ENCODE measurements at regions not wholly inside any gene's neighbourhood (a gene's known extent, or its start where the extent isn't known, plus 50 kb on each side); places are given as distances from the start of the nearest gene placed in this dataset.

GRCh38 chr2:67936969-67937368, 125.8 kb downstream of the C1D start:
- TF ChIP-seq, protein P1, sequence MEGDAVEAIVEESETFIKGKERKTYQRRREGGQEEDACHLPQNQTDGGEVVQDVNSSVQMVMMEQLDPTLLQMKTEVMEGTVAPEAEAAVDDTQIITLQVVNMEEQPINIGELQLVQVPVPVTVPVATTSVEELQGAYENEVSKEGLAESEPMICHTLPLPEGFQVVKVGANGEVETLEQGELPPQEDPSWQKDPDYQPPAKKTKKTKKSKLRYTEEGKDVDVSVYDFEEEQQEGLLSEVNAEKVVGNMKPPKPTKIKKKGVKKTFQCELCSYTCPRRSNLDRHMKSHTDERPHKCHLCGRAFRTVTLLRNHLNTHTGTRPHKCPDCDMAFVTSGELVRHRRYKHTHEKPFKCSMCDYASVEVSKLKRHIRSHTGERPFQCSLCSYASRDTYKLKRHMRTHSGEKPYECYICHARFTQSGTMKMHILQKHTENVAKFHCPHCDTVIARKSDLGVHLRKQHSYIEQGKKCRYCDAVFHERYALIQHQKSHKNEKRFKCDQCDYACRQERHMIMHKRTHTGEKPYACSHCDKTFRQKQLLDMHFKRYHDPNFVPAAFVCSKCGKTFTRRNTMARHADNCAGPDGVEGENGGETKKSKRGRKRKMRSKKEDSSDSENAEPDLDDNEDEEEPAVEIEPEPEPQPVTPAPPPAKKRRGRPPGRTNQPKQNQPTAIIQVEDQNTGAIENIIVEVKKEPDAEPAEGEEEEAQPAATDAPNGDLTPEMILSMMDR (IDR thresholded peaks at IDR 0.05; ENCODE audit: control extremely low read depth, extremely low read depth): no peak
- Histone ChIP-seq H3K4me1 (ENCODE audit: control insufficient read depth in 5 of 5, insufficient read depth in 5 of 5, low read length in 5 of 5) (peaks cover 0 to 2% (median 0%) of the 10 kb centered on the region in 5 donors), H3K9me3 (ENCODE audit: control insufficient read depth in 4 of 4, insufficient read depth in 3 of 4, low read length in 3 of 4) (no peaks in the 10 kb centered on the region), H3K27me3 (ENCODE audit: control insufficient read depth in 3 of 3, insufficient read depth in 3 of 3, low read length in 2 of 3) (no peaks in the 10 kb centered on the region), H3K9ac (ENCODE audit: insufficient read depth in 1 of 2, low read length in 2 of 2) (no peak overlapping the region), H3K4me3 (no peak overlapping the region), H3K36me3 (ENCODE audit: control insufficient read depth in 4 of 4, insufficient read depth in 4 of 4, low read length in 4 of 4) (no peaks in the 10 kb centered on the region), H3K27ac (ENCODE audit: low read depth in 1 of 2, low read length in 1 of 2) (no peak overlapping the region)
- ATAC-seq (ENCODE audit: insufficient read depth, low FRiP score) (no peak), DNase-seq (no peak)
- 93 to 97% methylated on average over 3 of the region's 3 CpGs for whole genome bisulfite sequencing, 2 donors

DNA sequence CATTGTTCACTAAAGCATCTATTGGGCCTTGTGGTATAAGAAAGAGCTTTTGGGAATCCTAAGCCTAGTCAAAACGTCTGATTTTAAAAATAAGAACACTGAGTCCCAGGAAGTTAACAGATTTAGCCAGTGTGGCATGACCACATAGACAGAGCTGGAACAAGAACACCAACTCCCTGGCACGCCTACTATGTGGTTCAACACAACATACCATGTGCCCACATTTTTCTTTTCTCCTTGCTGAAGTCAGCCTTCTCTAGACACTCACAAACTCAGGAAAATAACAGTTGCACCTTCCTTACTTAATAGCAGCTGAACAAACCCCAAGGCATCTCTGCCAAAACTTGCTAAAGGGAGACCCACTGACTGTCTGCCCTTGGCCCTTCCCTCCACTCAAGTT, 124.8 kb downstream of the C1D start:
- Histone ChIP-seq H3K9me3 (ENCODE audit: control insufficient read depth in 4 of 4, insufficient read depth in 3 of 4, low read length in 3 of 4) (peaks cover 0 to 2% (median 0%) of the 10 kb centered on the region in 4 donors), H3K4me1 (ENCODE audit: control insufficient read depth in 5 of 5, insufficient read depth in 5 of 5, low read length in 5 of 5) (peaks cover 0 to 2% (median 0%) of the 10 kb centered on the region in 5 donors), H3K36me3 (ENCODE audit: control insufficient read depth in 4 of 4, insufficient read depth in 4 of 4, low read length in 4 of 4) (no peaks in the 10 kb centered on the region), H3K27me3 (ENCODE audit: control insufficient read depth in 3 of 3, insufficient read depth in 3 of 3, low read length in 2 of 3) (no peaks in the 10 kb centered on the region), H3K27ac (ENCODE audit: low read depth in 1 of 2, low read length in 1 of 2) (no peak overlapping the region), H3K9ac (ENCODE audit: insufficient read depth in 1 of 2, low read length in 2 of 2) (no peak overlapping the region), H3K4me3 (no peak overlapping the region)
- no peak for ATAC-seq (ENCODE audit: insufficient read depth, low FRiP score)
- TF ChIP-seq, protein P1 (IDR thresholded peaks at IDR 0.05; ENCODE audit: control extremely low read depth, extremely low read depth): no peak
- DNase-seq: no peak
- WGBS, 2 donors: 66 to 70% methylated on average over 2 of the region's 2 CpGs

DNA sequence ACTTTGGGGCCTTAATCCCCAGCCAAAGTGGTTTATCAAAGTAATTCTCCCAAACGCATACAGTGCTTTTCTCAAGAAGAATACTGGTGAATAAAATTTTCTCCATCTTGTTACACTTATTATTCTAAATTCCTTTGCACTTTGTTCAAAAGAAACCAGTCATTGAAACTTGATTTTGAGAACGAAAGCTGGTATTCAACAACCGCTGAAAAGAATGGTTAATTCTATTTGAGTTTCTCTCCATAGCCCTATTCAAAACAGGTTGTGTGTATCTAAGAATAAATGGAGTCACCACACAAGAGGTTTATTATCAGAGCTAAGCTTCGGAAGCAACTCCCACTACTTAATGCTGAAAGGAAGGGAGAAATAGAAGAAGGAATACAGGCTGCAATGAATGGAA, 117.7 kb downstream of the C1D start:
- DNase-seq (peak in 2 of 3 donors; percentile 19 to 44), ATAC-seq (ENCODE audit: insufficient read depth, low FRiP score) (no peak)
- no peak overlapping the region for H3K9ac ChIP-seq (ENCODE audit: insufficient read depth in 1 of 2, low read length in 2 of 2)
- WGBS, 2 donors: 76 to 87% methylated on average over 4 of the region's 4 CpGs
- H3K36me3 ChIP-seq (ENCODE audit: control insufficient read depth in 4 of 4, insufficient read depth in 4 of 4, low read length in 4 of 4): no peaks in the 10 kb centered on the region
- no peak overlapping the region for H3K4me3 ChIP-seq
- no peak overlapping the region for H3K27ac ChIP-seq (ENCODE audit: low read depth in 1 of 2, low read length in 1 of 2)
- H3K4me1 ChIP-seq (ENCODE audit: control insufficient read depth in 5 of 5, insufficient read depth in 5 of 5, low read length in 5 of 5): peaks cover 0 to 15% (median 0%) of the 10 kb centered on the region in 5 donors
- no peaks in the 10 kb centered on the region for H3K27me3 ChIP-seq (ENCODE audit: control insufficient read depth in 3 of 3, insufficient read depth in 3 of 3, low read length in 2 of 3)
- TF ChIP-seq, protein P1 (IDR thresholded peaks at IDR 0.05; ENCODE audit: control extremely low read depth, extremely low read depth): no peak
- peaks cover 0 to 3% (median 0%) of the 10 kb centered on the region in 4 donors for H3K9me3 ChIP-seq (ENCODE audit: control insufficient read depth in 4 of 4, insufficient read depth in 3 of 4, low read length in 3 of 4)

- no peak overlapping the region for H3K27ac ChIP-seq (ENCODE audit: low read depth in 1 of 2, low read length in 1 of 2)
- H3K4me3 ChIP-seq: no peak overlapping the region
- no peaks in the 10 kb centered on the region for H3K36me3 ChIP-seq (ENCODE audit: control insufficient read depth in 4 of 4, insufficient read depth in 4 of 4, low read length in 4 of 4)
- H3K9me3 ChIP-seq (ENCODE audit: control insufficient read depth in 4 of 4, insufficient read depth in 3 of 4, low read length in 3 of 4): peaks cover 0 to 3% (median 0%) of the 10 kb centered on the region in 4 donors
- peaks cover 0 to 15% (median 0%) of the 10 kb centered on the region in 5 donors for H3K4me1 ChIP-seq (ENCODE audit: control insufficient read depth in 5 of 5, insufficient read depth in 5 of 5, low read length in 5 of 5)
- H3K9ac ChIP-seq (ENCODE audit: insufficient read depth in 1 of 2, low read length in 2 of 2): no peak overlapping the region
- no peaks in the 10 kb centered on the region for H3K27me3 ChIP-seq (ENCODE audit: control insufficient read depth in 3 of 3, insufficient read depth in 3 of 3, low read length in 2 of 3)
- DNase-seq: peak in 2 of 3 donors; percentile 24
- 59 to 75% methylated on average over 4 of the region's 4 CpGs for WGBS, 2 donors
- no peak for ATAC-seq (ENCODE audit: insufficient read depth, low FRiP score)
- TF ChIP-seq, protein P1 (IDR thresholded peaks at IDR 0.05; ENCODE audit: control extremely low read depth, extremely low read depth): no peak
Measured at GRCh38 chr2:67945940-67946339, 116.9 kb downstream of the C1D start.
